Daoy (cell line): ENCODE measurements at regions not wholly inside any gene's neighbourhood (a gene's known extent, or its start where the extent isn't known, plus 50 kb on each side); places are given as distances from the start of the nearest gene placed in this dataset.
"Not testable (repeated sequence)": the region's sequence is repeated elsewhere in the genome, so short reads cannot be mapped to it uniquely, and the experiment has no call there.

Source experiments
- DNase-seq: peaks from one replicate; pipeline ENCODE4 v3.0.0-alpha.2; 2015; ENCODE audit warnings: low read depth

GRCh38 chr5:126280343-126280742 is 142.9 kb upstream of the GRAMD2B start:
- no peak for DNase-seq

- DNase-seq, result no peak
Observed at GRCh38 chr5:126280846-126281245, 142.4 kb upstream of the GRAMD2B start.

- no peak for DNase-seq
Observed at GRCh38 chr5:126284977-126285696, 138.1 kb upstream of the GRAMD2B start.

GRCh38 chr5:126296121-126296520 is 127.1 kb upstream of the GRAMD2B start:
- not testable (repeated sequence) for DNase-seq

GRCh38 chr5:126300293-126300692 is 122.9 kb upstream of the GRAMD2B start:
- no peak for DNase-seq

- no peak for DNase-seq
Observed at GRCh38 chr5:126301056-126301455, 122.2 kb upstream of the GRAMD2B start.

GRCh38 chr5:126309860-126310259 is 113.3 kb upstream of the GRAMD2B start:
- no peak for DNase-seq

- DNase-seq, result no peak
Observed at GRCh38 chr5:126311766-126312165, 111.4 kb upstream of the GRAMD2B start.

- DNase-seq, result no peak
Observed at GRCh38 chr5:126315341-126315740, 107.9 kb upstream of the GRAMD2B start.

- DNase-seq, result no peak
Observed at GRCh38 chr5:126332326-126332725, 90.9 kb upstream of the GRAMD2B start.

GRCh38 chr5:126334760-126335159 is 88.4 kb upstream of the GRAMD2B start:
- no peak for DNase-seq

- DNase-seq, result no peak
Observed at GRCh38 chr5:126335886-126336285, 87.3 kb upstream of the GRAMD2B start.

GRCh38 chr5:126338635-126339034 is 84.6 kb upstream of the GRAMD2B start:
- no peak for DNase-seq

GRCh38 chr5:126339215-126339805 is 83.9 kb upstream of the GRAMD2B start:
- peak; percentile 53 for DNase-seq

- no peak for DNase-seq
Observed at GRCh38 chr5:126341906-126342630, 81.1 kb upstream of the GRAMD2B start.

- DNase-seq, result no peak
Observed at GRCh38 chr5:126348855-126349635, 74.2 kb upstream of the GRAMD2B start.

GRCh38 chr5:126351153-126351552 is 72.1 kb upstream of the GRAMD2B start:
- DNase-seq, result no peak

- DNase-seq, result peak; percentile 86
Observed at GRCh38 chr5:126354012-126354857, 69.0 kb upstream of the GRAMD2B start.

GRCh38 chr5:126354858-126355731 is 68.1 kb upstream of the GRAMD2B start:
- DNase-seq, result no peak

GRCh38 chr5:126355940-126356339 is 67.3 kb upstream of the GRAMD2B start:
- DNase-seq, result no peak
